Vagina (tissue), 2 donors: ENCODE measurements at regions not wholly inside any gene's neighbourhood (a gene's known extent, or its start where the extent isn't known, plus 50 kb on each side); places are given as distances from the start of the nearest gene placed in this dataset.

Source experiments
- DNase-seq, 2 donors: peaks; one replicate each; pipeline ENCODE4 v3.0.0-alpha.2; 2017; ENCODE audit errors: extremely low spot score in 2 of 2
- H3K27ac ChIP-seq: fragments of 200-600 bp; sonication (generic); one replicate; pipeline ENCODE4 v1.5.1; 2019
- H3K27me3 ChIP-seq: fragments of 200-600 bp; sonication (generic); one replicate; pipeline ENCODE4 v1.5.1; 2019
- H3K36me3 ChIP-seq, 2 donors: fragments of 200-600 bp; sonication (generic); one replicate each; pipeline ENCODE4 v1.5.1; 2017 to 2019
- H3K4me1 ChIP-seq: fragments of 200-600 bp; sonication (generic); one replicate; pipeline ENCODE4 v1.5.1; 2019
- H3K4me3 ChIP-seq, 2 donors: fragments of 200-600 bp; sonication (generic); 1 replicate in 1 of 2; 2 replicates in 1 of 2; pipeline ENCODE4 v1.5.1; 2016 to 2019
- H3K9me3 ChIP-seq: fragments of 200-600 bp; sonication (generic); one replicate; pipeline ENCODE4 v1.5.1; 2019
- POLR2A ChIP-seq, 2 donors: fragments of 450-650 bp; IDR thresholded peaks; one replicate each; pipeline ENCODE4 v1.6.1; 2017; ENCODE audit warnings: antibody characterized with exemption in 2 of 2, mild to moderate bottlenecking in 2 of 2, moderate library complexity in 2 of 2
- POLR2AphosphoS5 ChIP-seq, 2 donors: sonication (generic); formaldehyde crosslinking; IDR thresholded peaks; one replicate each; pipeline ENCODE4 v1.9.0; 2017; ENCODE audit warnings: antibody characterized with exemption in 2 of 2, mild to moderate bottlenecking in 2 of 2, low read depth in 1 of 2; ENCODE audit not compliant: insufficient read depth in 1 of 2
- intact Hi-C: fragments of 100-400 bp; cut with DNase I; formaldehyde crosslinking; loops from one replicate; pipeline ENCODE4 v1.15.1; 2023
- TF ChIP-seq, protein P1 (sequence below), 3 experiments: fragments of 450-650 bp in 2 of 3; fragments of 200-600 bp in 1 of 3; sonication (generic) in 1 of 3; IDR thresholded peaks; one replicate each; pipeline ENCODE4 v1.5.1; 2017 to 2019; ENCODE audit warnings: antibody characterized with exemption in 3 of 3, mild to moderate bottlenecking in 2 of 3, moderate library complexity in 2 of 3

GRCh38 chr13:82565201-82565600 lies 1317.1 kb downstream of the SLITRK1 start:
- DNase-seq, result no peak
- no peaks in the 10 kb centered on the region for H3K9me3 ChIP-seq
- no peaks in the 10 kb centered on the region for H3K36me3 ChIP-seq
- no peak overlapping the region for H3K4me3 ChIP-seq
- TF ChIP-seq, protein P1, sequence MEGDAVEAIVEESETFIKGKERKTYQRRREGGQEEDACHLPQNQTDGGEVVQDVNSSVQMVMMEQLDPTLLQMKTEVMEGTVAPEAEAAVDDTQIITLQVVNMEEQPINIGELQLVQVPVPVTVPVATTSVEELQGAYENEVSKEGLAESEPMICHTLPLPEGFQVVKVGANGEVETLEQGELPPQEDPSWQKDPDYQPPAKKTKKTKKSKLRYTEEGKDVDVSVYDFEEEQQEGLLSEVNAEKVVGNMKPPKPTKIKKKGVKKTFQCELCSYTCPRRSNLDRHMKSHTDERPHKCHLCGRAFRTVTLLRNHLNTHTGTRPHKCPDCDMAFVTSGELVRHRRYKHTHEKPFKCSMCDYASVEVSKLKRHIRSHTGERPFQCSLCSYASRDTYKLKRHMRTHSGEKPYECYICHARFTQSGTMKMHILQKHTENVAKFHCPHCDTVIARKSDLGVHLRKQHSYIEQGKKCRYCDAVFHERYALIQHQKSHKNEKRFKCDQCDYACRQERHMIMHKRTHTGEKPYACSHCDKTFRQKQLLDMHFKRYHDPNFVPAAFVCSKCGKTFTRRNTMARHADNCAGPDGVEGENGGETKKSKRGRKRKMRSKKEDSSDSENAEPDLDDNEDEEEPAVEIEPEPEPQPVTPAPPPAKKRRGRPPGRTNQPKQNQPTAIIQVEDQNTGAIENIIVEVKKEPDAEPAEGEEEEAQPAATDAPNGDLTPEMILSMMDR (IDR thresholded peaks at IDR 0.05), result no peak
- TF ChIP-seq POLR2A (IDR thresholded peaks at IDR 0.05) (no peak), POLR2AphosphoS5 (IDR thresholded peaks at IDR 0.05; ENCODE audit: insufficient read depth in 1 of 2, low read depth in 1 of 2) (no peak)
- H3K27ac ChIP-seq, result no peak overlapping the region
- no peaks in the 10 kb centered on the region for H3K4me1 ChIP-seq
- no peaks in the 10 kb centered on the region for H3K27me3 ChIP-seq
- intact Hi-C loops, result no loop called here

- Histone ChIP-seq H3K4me3 (no peak overlapping the region), H3K27ac (no peak overlapping the region), H3K9me3 (no peaks in the 10 kb centered on the region), H3K36me3 (no peaks in the 10 kb centered on the region), H3K4me1 (no peaks in the 10 kb centered on the region), H3K27me3 (no peaks in the 10 kb centered on the region)
- intact Hi-C loops, result no loop called here
- TF ChIP-seq POLR2AphosphoS5 (IDR thresholded peaks at IDR 0.05; ENCODE audit: insufficient read depth in 1 of 2, low read depth in 1 of 2) (no peak), POLR2A (IDR thresholded peaks at IDR 0.05) (no peak)
- DNase-seq, result no peak
These were observed 1321.4 kb downstream of the SLITRK1 start for GRCh38 chr13:82560889-82561288.

DNA sequence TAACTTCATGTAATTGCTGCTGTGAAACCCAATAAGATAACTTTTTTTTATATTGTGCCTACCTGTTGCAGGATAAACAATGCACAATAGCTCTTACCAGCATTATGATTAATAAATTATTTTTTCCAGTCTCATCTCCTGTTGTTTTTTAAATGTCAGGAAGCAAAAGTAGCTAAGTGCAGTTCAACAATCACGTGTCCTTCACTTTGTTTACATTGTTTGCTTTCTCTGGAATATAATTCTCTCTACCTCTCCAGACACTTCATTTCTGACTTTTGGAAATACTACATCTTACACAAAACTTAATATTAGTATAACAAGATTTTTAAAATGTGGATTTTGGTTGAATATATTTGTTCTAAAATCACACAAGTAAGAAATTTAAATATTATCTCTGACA lies 1359.4 kb downstream of the SLITRK1 start:
- TF ChIP-seq POLR2AphosphoS5 (IDR thresholded peaks at IDR 0.05; ENCODE audit: insufficient read depth in 1 of 2, low read depth in 1 of 2), result no peak
- no peak for TF ChIP-seq POLR2A (IDR thresholded peaks at IDR 0.05)
- TF ChIP-seq, protein P1 (IDR thresholded peaks at IDR 0.05), result no peak
- no peak overlapping the region for H3K4me3 ChIP-seq

GRCh38 chr13:82506805-82507414 lies 1375.4 kb downstream of the SLITRK1 start:
- Histone ChIP-seq H3K4me3 (no peak overlapping the region), H3K27me3 (no peaks in the 10 kb centered on the region), H3K27ac (no peak overlapping the region), H3K4me1 (no peaks in the 10 kb centered on the region), H3K36me3 (no peaks in the 10 kb centered on the region), H3K9me3 (no peaks in the 10 kb centered on the region)
- intact Hi-C loops, result no loop called here
- DNase-seq, result no peak
- TF ChIP-seq POLR2AphosphoS5 (IDR thresholded peaks at IDR 0.05; ENCODE audit: insufficient read depth in 1 of 2, low read depth in 1 of 2), result no peak
- TF ChIP-seq, protein P1 (IDR thresholded peaks at IDR 0.05), result no peak

More for the DNA sequence above, 1359.4 kb downstream of the SLITRK1 start:
- H3K36me3 ChIP-seq, result no peaks in the 10 kb centered on the region
- intact Hi-C loops, result no loop called here
- H3K27ac ChIP-seq, result no peak overlapping the region
- H3K4me1 ChIP-seq, result no peaks in the 10 kb centered on the region
- no peak for DNase-seq
- no peaks in the 10 kb centered on the region for H3K9me3 ChIP-seq
- H3K27me3 ChIP-seq, result no peaks in the 10 kb centered on the region

- Histone ChIP-seq H3K4me1 (no peaks in the 10 kb centered on the region), H3K4me3 (no peak overlapping the region), H3K27ac (no peak overlapping the region), H3K36me3 (no peaks in the 10 kb centered on the region), H3K27me3 (no peaks in the 10 kb centered on the region), H3K9me3 (no peaks in the 10 kb centered on the region)
- intact Hi-C loops, result no loop called here
- DNase-seq, result no peak
- TF ChIP-seq POLR2A (IDR thresholded peaks at IDR 0.05) (no peak), POLR2AphosphoS5 (IDR thresholded peaks at IDR 0.05; ENCODE audit: insufficient read depth in 1 of 2, low read depth in 1 of 2) (no peak)
- TF ChIP-seq, protein P1 (IDR thresholded peaks at IDR 0.05), result no peak
These were observed 1380.4 kb downstream of the SLITRK1 start for GRCh38 chr13:82501834-82502233.
